HG03280 (cell line): ENCODE measurements at regions not wholly inside any gene's neighbourhood (a gene's known extent, or its start where the extent isn't known, plus 50 kb on each side); places are given as distances from the start of the nearest gene placed in this dataset.

Experiments
- ATAC-seq: cut with Tn5 transposase; IDR thresholded peaks from one replicate; pipeline ENCODE4 v1.9.1; 2021; ENCODE audit warnings: mild to moderate bottlenecking, moderate library complexity; ENCODE audit not compliant: unreplicated experiment

DNA sequence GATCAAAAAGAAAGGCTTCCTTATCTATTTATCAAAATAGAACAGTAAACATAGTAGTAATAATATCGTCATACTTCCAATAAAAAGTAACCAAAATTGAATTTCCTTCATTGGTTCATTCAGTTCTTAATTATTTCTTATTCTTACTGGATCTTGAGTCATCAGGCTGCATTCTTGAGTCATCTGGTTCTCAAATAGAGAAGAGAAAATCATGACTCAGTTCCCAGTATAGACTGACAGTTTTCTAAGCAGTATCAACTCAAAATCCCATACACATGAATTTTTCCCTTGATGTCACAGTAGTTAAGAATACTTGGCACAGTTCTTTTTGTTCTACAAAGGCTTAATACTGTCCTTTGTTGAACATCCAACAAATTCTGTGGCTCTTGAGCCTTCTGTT, 626.9 kb upstream of the ADGRL4 start:
- ATAC-seq, result no peak

DNA sequence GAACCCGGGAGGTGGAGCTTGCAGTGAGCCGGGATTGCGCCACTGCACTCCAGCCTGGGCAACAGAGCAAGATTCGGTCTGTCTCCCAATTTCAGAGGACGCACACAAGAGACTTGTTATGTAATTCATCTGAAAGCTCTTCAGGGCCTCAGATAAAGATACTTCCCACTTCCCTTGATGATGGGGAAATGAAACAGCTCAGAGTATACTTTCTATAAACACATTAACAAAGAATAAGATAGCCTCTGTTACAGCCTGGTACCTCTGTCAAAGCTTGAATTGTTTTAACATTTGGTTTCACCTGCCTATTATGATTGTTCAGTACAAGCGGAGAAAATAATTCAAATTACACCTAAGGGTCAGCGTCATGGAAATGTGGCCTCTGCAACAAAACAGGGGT, 622.9 kb upstream of the ADGRL4 start:
- no peak for ATAC-seq

DNA sequence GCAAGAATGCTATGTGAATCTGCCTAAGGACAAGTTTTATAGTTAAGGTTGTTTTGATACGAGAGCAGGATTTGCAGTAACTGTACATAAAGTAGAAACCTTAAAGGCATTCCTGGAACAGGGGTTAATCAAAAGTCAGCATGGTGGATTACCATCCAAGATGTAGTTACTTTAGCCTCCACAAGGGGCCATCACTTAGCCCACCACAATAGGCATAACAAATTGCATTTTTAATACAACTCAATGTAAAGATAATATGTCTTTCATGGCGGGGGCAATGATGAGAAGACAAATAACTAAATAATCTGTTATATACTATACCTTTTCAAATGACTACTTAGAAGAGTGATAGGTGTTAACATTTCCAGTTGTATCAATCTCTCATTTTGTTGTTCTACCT, 611.2 kb upstream of the ADGRL4 start:
- ATAC-seq, result no peak

DNA sequence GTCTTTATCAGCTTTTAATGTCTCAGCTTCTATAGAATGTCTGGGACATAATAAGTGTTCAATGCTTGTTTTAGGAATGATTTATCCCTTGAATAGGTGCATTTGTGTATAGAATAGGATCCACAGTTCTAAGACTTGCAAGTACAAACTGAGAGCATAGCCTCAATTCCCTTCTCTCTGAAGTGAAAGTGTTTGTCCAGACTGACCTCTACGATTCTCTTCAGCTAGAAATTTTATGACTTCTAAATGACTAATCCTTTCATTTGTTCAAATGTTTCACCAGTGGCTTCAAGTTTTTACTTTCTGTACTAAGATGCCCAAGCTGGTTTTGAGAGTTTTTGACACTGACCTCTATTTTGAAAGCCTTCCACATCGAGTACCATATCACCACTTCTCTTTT, 608.2 kb upstream of the ADGRL4 start:
- no peak for ATAC-seq

DNA sequence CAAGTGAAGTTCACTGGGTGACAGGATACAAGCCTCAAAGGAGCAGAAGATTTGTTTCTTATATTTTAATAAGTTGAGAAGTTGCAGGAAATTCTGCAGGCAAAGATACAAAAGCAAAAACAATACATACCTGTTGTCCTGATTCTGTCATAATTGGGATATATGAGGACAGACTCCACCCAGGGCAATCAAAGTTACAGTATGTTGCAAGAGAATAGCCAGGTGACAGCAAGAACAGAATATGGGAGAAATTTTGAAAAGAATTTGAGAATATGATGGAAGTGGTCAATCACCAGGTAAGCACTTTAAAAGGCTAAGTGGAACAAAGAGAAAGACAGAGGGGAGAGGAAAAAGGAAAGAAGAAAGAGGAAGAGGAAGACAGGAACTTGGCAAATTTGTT, 607.6 kb upstream of the ADGRL4 start:
- no peak for ATAC-seq

DNA sequence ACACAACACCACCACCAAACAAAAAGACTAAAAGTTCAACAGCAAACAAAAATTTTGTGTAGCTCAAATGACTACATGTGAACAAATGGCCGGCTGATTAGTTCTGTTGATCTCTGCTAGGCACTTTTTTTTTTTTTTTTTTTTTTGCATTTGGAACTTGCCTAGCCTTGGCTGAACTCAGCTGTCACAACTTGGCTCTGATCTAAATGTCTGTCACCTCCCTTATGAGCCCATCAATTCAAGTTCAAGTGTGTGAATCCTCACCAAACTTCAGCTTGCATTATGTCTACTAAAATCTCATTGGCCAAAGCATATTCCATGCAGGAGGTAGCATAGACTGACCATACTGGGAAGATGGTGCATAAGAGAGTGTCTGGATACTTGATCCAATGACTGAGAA, 606.5 kb upstream of the ADGRL4 start:
- no peak for ATAC-seq

DNA sequence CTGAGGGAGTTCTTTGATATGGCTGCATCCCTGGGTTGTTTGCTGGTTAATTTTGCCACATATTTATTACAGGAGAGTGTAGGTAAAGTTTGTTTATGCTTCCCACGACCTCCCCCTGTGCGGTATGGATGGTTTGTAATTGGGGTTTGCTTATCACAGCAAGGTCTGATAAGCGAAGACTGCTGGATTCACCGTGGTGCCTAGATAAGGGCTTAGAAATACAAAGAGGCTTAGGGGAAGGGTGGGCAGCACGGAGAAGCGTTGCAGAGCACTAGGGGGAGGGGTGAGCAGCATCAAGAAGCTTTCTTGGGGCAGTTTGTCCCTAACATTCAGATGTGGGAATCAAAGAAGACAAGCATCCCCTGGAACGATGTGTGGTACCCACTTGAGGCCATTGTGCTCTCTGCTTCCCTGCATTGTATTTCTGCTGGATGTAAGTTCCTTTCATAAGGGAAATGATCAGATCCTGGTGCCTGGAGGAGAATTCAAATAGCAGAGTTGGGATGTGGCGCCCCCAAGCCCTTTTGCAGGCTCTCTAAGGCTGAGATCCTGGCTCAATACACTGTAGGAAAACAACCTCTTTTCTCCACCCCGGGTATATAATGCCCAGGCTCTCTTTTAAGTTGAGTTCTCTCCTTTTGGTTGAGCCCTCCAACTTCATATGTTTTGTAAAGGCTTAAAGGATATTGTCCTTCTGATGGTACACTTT, 598.1 kb upstream of the ADGRL4 start:
- ATAC-seq, result no peak

DNA sequence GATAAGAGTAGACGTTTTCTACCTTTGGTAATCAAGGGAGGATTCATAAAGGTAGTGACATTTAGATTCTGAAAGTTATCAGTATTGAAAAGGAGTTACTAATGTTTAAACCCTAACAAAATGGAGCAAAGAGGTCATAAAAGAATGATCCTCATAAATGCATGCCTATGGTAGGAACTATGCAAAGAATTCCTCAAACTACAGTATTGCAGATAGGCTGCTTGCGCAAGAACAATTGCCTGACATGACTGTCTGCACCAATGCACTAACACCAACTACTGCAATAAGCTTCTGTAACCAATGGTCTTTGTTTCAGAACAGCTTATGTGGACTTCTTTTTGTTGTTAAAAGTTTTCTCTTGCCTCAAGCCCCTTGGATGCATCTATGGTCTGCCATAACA, 597.3 kb upstream of the ADGRL4 start:
- no peak for ATAC-seq

DNA sequence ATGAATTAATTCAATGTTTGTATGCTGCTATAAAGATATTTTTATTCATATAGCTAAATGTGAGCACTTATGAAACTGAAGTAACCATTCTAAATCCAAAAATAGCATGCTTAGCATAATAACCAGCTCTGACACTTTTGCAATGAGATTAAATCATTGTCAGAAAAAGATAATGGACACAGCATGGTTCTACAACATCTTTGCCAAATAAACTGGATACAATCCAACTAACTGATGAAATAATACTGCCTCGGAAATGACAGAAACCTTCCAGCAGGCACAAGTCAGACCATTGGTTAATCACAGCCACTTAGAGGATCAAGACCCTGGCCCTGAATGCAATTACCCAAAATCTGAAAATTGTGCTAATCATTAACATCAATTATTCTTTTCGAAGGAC, 592.7 kb upstream of the ADGRL4 start:
- ATAC-seq, result no peak

DNA sequence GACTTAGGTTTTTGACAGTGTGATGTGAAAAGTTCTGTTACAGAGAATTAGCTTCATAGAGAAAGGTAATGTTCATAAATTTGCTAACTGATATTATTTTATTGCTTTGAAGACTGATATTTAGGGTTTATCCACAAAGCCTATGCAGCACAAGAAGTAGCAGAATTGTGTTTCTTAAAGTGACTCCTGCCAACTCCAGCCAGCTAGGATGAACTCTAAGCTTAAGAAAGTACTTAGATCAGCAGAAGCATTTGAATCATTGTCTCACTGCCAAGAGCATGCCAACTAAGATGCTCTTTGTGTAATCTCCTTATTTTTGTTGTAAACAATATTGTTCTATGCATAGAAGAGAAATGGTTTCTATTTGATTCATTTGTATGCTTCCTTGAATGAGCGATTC, 589.4 kb upstream of the ADGRL4 start:
- no peak for ATAC-seq

DNA sequence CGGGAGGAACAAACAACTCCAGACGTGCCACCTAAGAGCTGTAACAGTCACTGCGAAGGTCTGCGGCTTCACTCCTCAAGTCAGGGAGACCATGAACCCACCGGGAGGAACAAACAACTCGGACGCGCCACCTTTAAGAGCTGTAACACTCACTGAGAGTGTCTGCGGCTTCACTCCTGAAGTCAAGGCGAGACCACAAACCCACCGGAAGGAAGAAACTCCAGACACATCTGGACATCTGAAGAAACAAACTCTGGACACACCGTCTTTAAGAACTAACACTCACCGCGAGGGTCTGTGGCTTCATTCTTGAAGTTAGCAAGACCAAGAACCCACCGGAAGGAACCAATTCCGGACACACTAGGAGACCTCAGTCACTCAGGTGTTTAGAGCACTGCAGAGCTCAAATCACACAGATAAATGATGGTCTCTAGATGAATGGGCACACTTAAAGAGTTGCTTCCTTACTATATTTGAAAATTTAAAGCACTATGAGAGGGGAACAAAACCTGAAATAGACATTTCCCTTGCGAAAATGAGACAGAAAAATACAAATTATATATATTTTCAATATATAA, 587.7 kb upstream of the ADGRL4 start:
- no peak for ATAC-seq

DNA sequence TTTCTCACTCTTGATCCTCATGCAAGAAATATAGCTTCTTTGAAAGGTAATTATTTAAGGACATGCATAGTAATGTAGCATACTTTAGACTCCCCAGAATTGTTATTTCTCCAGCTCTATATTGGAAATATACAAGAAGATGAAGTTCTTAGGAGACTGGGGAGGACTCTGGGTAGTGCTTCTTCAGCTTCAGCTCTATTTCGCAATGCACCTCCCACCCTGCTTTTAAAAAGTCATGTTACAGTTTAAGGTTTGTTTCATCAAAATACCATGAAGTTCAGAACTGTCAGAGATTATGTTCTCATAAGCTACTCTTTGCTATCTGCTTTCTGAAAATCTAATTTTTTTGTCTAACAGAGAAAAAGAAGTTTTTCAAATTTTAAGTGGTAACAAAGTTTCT, 586.2 kb upstream of the ADGRL4 start:
- no peak for ATAC-seq

DNA sequence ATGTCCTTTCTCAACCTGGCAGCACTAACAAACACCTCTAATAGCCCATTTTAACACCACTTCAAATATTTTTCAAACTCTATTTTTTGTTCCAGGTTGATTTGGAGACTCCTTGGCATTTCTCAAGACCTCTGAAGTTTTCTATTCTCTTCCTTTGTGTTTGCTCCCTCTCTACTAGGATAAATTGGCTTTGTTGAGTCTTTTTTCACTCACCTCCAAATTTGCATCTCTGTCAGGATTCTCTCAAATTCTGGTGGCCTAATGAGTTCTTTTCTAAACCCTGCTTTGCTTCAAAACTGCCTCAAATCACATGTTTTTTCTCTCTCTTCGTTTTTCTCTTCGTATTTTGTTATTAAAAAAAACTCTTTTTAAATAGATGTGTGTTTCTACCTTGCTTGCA, 582.2 kb upstream of the ADGRL4 start:
- no peak for ATAC-seq

DNA sequence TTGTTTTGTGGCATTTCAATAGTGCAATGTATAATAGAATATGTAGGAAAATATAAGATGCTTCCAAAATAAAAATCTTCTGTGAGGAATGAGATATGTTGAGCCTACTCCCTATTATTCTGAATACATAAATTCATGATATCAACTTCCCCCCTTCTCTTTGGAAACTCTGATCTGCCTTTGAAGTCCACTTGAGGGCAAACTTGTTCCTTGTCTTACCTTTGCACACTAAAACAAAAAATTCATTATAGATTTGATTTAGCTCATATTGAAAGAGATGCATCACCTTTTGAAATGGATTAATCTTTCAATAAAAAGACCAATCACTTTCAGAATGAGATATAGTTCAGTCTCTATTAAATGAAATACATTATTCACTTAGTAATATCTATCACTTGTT, 580.7 kb upstream of the ADGRL4 start:
- ATAC-seq, result no peak

DNA sequence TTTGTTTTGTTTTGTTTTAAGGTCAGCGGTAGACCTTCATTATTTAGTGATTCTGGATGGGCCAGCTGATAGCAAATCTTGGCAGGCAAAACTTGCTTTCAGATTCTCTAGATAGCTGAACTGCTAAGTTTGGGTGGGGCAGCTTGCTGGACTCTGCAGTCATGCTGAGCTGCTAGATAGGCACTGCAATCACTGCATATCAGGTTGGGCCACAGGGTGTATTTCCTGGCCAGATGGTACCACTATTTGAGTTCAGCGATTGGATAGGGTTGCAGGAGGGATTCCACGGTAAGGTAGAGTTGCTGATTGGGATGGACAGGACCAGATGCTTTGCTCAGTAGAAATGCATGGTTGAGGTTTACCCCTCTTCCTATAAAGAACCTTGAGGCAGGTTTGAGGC, 579.3 kb upstream of the ADGRL4 start:
- no peak for ATAC-seq

DNA sequence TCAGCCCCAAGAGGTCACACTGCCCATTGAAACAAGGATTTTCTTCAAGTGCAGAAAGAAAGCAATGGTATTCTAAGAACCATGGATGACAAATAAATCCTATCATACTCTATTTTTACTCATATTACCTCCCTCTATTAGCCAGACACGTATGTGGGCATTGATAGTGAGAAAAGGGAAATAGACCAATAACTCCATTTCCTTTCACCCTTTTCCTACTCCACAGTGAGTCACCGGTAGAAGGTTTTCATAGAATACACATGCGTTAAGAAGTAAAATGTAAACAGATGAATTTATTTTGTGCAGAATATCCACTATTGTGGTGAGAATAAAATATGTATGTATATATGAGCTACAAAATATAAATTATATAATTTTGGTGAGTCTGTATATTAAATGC, 568.9 kb upstream of the ADGRL4 start:
- ATAC-seq, result no peak

DNA sequence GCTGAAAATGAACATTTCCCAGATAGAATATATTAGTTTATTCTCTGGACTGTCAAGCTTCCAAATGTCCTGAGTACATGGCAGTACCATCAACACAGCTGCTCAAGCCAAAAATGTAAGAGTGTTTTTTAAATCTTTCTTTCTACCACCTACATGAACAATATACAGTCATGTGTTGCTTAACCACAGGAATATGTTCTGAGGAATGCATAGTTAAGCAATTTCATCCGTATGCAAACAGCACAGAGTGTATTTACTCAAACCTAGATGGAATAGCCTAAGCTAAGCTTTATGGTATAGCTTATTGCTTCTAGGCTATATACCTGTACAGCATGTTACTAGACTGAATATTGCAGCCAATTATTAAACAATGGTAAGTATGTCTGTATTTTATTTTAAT, 561.9 kb upstream of the ADGRL4 start:
- ATAC-seq, result no peak

DNA sequence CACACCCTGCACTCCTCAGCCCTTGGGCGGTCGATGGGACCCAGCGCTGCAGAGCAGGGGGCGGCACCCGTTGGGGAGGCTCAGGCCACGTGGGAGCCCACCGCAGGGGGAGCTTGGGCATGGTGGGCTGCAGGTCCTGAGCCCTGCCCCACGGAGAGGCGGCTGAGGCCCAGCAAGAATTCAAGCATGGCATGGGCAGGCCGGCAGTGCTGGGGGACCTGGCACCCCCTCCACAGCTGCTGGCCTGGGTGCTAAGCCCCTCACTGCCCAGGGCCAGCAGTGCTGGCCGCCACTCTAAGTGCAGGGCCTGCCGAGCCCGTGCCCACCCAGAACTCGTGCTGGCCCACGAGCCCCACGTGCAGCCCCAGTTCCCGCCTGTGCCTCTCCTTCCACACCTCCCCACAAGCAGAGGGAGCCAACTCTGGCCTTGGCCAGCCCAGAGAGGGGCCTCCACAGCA, 555.0 kb upstream of the ADGRL4 start:
- no peak for ATAC-seq

DNA sequence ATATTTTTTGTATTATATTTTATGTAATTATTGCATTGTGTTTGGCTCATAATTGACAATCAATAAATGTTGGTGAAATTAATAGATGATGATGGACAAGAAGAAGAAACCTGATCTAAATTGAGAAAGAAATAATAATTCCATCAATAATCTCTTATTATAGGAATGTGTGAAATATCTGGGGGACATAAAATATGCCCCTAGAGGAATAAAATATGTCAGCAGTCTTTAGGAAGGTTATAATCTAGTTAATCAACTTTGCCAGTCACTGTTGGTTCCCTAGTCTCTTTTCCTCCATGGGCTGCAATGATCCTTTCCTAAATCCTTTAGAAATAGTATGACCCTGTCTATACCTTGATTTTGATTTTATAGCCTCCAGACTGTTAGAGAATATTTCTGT, 549.7 kb upstream of the ADGRL4 start:
- no peak for ATAC-seq

DNA sequence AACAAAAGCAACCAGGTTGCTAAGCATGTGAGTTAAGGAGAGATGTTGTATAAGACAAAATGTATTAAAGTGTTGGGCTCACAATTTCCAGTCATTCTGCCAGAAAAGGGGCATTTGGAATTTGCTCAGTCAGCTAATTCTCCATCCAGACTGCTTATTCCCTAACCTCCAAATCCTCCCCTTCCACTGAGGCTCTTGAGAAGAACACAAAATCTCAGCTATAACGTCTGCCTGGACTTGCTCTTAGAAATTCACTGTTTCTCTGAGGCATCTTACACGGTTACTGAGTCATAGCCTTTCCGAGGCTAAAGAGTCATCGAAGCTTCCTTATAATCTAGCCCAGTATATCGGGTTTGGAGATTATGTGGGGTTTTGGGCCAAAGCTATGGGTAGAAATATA, 548.2 kb upstream of the ADGRL4 start:
- ATAC-seq, result no peak

DNA sequence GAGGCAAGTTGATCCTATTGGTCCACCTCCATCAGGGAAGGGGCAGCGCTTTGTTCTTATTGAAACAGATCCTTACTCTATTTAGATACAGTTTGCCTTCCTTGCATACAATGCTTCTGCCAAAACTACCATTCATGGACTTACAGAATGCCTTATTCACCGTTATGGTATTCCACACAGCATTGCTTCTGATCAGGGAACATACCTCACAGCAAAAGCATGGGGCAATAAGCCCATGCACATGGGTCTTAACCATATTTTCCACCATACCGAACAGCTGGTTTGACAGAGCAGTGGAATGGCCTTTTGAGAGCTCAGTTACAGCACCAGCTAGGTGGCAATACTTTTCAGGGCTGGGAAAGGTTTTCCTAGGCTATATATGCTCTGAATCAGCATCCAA, 544.8 kb upstream of the ADGRL4 start:
- no peak for ATAC-seq

DNA sequence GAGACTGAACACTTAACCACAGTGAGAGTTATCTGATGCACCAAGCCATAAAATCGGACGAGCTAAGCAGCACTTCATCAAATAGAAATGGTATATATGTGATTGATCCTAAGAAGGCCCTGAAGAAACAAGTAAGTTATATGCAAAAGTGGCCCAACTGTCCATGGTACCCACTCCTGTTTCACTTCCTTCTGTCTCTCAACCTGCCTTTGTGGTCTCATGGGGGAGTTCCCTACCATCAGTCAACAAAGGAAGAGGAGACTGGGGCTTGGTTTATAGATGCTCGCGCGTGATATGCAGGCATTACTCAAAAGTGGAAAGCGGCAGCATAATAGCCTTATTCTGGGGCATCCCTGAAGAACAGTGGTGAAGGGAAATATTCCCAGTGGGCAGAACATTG, 543.9 kb upstream of the ADGRL4 start:
- ATAC-seq, result no peak

DNA sequence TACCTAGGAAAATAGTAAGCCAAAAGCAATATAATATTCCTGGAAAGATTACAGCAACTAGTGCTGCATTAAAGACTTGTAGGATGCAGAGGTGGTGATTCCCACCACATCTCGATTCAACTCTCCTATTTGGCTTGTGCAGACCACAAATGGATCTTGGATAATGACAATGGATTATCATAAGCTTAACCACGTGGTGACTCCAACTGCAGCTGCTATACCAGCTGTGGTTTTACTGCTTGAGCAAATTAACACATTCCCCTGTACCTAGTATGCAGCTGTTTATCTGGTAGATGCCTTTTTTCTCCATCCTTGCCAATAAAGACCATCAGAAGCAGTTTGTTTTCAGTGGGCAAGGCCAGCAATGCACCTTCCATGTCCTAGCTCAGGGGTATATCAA, 542.7 kb upstream of the ADGRL4 start:
- no peak for ATAC-seq
